GM19468 (cell line): ENCODE measurements at regions not wholly inside any gene's neighbourhood (a gene's known extent, or its start where the extent isn't known, plus 50 kb on each side); places are given as distances from the start of the nearest gene placed in this dataset.
A peak's percentile ranks its signal among the peaks of the same experiment; 100 is the strongest.
"Not testable (repeated sequence)": the region's sequence is repeated elsewhere in the genome, so short reads cannot be mapped to it uniquely, and the experiment has no call there.

Experiments
- ATAC-seq: cut with Tn5 transposase; IDR thresholded peaks from one replicate; pipeline ENCODE4 v1.9.1; 2021; ENCODE audit warnings: mild to moderate bottlenecking, moderate library complexity, moderate number of reproducible peaks; ENCODE audit not compliant: unreplicated experiment; ENCODE audit errors: extremely low read depth

- no peak for ATAC-seq
Measured at GRCh38 chr5:82534986-82535385, 256.8 kb upstream of the RPS23 start.

- ATAC-seq: not testable (repeated sequence)
Measured at GRCh38 chr5:82532075-82532474, 253.9 kb upstream of the RPS23 start.

DNA sequence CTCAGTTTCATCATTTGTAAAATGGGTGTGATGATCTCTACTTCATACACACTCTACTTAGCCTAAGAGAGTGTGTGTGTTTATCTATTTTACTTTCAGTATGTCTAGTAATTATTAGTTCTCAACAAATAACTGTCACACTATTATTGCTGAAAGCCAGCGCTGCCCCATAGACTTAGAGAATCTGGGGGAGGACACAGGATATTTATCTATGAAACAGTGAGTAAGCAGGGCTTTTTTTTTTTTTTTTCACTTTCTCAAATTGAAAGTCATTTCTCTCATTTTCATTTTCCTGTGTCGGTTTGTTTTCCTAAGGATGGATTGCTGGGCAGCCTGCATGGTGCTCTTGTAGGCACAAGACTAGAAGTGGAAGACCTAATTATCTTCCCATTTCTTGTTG, 248.4 kb upstream of the RPS23 start:
- no peak for ATAC-seq

DNA sequence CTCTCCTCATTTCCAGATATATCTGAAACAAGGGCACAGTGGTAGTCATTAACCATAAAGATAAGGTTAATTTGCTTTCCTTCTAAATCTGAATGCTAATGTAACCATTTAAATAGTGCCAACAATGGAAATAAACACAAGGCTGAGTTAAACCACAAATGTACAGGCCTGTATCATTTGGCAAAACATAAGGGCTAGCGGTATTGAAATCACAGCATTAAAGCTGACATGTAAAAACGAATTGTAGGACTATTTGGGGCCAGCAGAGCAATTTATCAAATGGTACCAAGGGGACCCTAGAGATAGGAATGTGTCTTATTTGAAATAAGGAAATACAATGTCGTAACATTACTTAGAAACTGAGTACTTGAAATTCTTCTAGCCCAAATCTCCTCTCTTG, 247.5 kb upstream of the RPS23 start:
- no peak for ATAC-seq

GRCh38 chr5:82523633-82524032, 245.5 kb upstream of the RPS23 start:
- no peak for ATAC-seq

DNA sequence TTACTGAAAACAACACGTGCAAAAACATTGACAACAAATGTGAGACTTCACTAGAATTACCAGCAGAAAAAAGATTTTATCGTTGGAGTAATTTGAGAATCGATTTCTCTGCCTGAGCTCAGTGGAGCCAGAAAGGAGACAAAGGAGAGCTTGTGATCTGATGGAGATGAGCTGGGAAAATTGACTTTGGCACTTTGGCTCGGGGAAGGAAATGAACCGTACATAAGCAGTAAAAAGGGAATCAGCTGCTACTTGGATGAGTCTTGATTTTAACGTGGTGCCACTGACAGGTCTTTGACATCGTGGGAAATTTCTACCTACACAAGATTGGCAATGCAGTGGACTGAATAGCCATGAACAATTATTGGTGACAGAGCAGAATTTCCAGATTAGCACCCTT, 244.7 kb upstream of the RPS23 start:
- ATAC-seq: no peak

GRCh38 chr5:82521431-82522051, 243.4 kb upstream of the RPS23 start:
- no peak for ATAC-seq

DNA sequence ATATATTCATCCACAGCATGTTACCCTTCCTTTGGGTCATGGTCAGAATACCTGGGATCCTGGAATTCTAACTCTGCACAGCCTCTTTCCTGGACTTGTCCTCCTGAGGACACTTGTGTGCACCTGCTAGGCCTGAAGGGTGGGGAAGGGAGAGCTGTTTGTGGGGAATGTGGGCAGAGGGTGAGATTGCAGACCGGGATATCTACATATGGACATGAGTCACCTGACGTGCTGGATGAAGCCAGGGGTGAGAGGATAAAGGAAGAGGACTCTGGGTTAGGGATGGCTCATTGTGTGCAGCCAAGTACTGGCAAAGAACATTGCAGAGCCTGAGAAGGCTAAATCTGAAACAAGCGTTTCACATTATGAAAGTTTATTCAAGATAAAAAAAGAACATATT, 241.4 kb upstream of the RPS23 start:
- no peak for ATAC-seq

GRCh38 chr5:82517544-82518075, 239.5 kb upstream of the RPS23 start:
- ATAC-seq: no peak

GRCh38 chr5:82513738-82514137, 235.6 kb upstream of the RPS23 start:
- no peak for ATAC-seq

- peak; percentile 33 for ATAC-seq
Measured at GRCh38 chr5:82512025-82512424, 233.9 kb upstream of the RPS23 start.

DNA sequence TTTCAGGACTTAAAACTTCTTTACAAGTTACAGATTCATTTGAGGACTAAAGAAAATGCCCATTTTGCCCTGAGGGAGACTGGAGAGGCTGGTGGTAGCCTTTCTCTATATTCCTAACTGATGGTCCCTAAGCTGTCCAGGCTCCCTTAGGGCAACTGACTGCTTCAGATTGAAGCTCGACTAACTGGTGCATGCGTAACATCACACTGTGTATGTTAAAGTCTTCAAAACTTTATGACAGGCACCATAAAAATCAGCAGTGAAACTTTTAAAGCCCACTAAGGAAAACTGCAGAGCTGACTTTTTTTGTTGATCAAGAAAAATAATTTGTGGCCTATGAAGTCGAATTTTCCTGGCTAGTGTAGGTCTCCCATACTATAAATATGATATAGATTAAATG, 233.0 kb upstream of the RPS23 start:
- ATAC-seq: no peak

DNA sequence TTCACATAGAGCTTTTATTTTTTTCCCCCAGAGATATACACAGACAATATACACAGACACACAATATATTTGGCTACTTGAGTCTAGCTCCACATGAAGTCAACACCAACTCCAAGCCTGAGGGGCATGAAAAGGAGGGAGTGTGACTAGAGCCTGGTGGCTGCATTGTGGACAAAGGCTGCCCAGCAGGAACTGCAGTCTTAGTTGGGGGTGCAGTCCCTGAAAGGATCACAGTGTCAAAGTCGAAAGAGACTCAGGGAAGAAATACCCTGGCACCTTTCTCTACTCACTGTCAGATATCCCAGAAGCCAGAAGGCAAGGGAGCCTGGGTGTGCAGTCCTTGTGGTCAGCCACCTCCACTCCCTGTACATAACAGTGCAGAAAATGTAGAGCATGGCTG, 231.6 kb upstream of the RPS23 start:
- no peak for ATAC-seq

GRCh38 chr5:82506390-82506789, 228.2 kb upstream of the RPS23 start:
- not testable (repeated sequence) for ATAC-seq

- no peak for ATAC-seq
Measured at GRCh38 chr5:82499725-82500244, 221.6 kb upstream of the RPS23 start.

GRCh38 chr5:82497242-82497641, 219.1 kb upstream of the RPS23 start:
- no peak for ATAC-seq

GRCh38 chr5:82494942-82495341, 216.8 kb upstream of the RPS23 start:
- no peak for ATAC-seq

- no peak for ATAC-seq
Measured at GRCh38 chr5:82493221-82493620, 215.1 kb upstream of the RPS23 start.

- ATAC-seq: no peak
Measured at GRCh38 chr5:82491397-82491796, 213.2 kb upstream of the RPS23 start.

GRCh38 chr5:82489683-82490082, 211.5 kb upstream of the RPS23 start:
- ATAC-seq: no peak

- ATAC-seq: no peak
Measured at GRCh38 chr5:82487131-82487530, 209.0 kb upstream of the RPS23 start.

GRCh38 chr5:82480331-82480730, 202.2 kb upstream of the RPS23 start:
- ATAC-seq: no peak
